ENCODE measurements at regions not wholly inside any gene's neighbourhood (a gene's known extent, or its start where the extent isn't known, plus 50 kb on each side); places are given as distances from the start of the nearest gene placed in this dataset.

GRCh38 chr6:164273491-164273890 is 859.0 kb downstream of the QKI start:
- H3K4me2 ChIP-seq (ENCODE audit: insufficient read depth, low read length): no peak overlapping the region
- no peaks in the 10 kb centered on the region for H4K20me1 ChIP-seq (replicated peaks; ENCODE audit: control insufficient read depth, insufficient read depth, low read length)
- ChIA-PET POLR2A (no interaction called here), CTCF (ENCODE audit: low intra/inter-chr PET ratio) (no interaction called here)
- H3K4me3 ChIP-seq: no peak overlapping the region
- no peak overlapping the region for H3K9ac ChIP-seq (ENCODE audit: insufficient read depth in 1 of 2, low read depth in 2 of 2, low read length in 2 of 2)
- no peaks in the 10 kb centered on the region for H3K27me3 ChIP-seq (ENCODE audit: control insufficient read depth in 2 of 2, insufficient read depth in 2 of 2, low read length in 2 of 2)
- no peak for FAIRE-seq
- 7% methylated on average over 3 of the region's 3 CpGs for WGBS (ENCODE audit: insufficient coverage, low coverage, missing lambda C conversion rate)
- BruUV-seq (replicated peaks): no TSS peak
- no peaks in the 10 kb centered on the region for H3K79me2 ChIP-seq (ENCODE audit: control insufficient read depth, insufficient read depth, low read length)
- no peaks in the 10 kb centered on the region for H3K4me1 ChIP-seq (replicated peaks in 1 of 2; ENCODE audit: control insufficient read depth in 2 of 2, insufficient read depth in 2 of 2, low read length in 2 of 2)
- no peak overlapping the region for H2AFZ ChIP-seq (ENCODE audit: low read depth, low read length)
- no peaks in the 10 kb centered on the region for H3K9me3 ChIP-seq (replicated peaks; ENCODE audit: control insufficient read depth, insufficient read depth, low read depth, low read length)
- H3K27ac ChIP-seq (ENCODE audit: extremely low read depth, low read depth, low read length): no peak overlapping the region
- no peak for TF ChIP-seq CEBPG (CRISPR knock-in tag; IDR thresholded peaks at IDR 0.05)
- peak in 1 of 2 experiments; percentile 63; a peak in 2 of 4 replicates for TF ChIP-seq CEBPG (tag; conservative IDR thresholded peaks at IDR 0.05 in 1 of 2, IDR thresholded peaks at IDR 0.05 in 1 of 2)
- TF ChIP-seq DIDO1 (tag; IDR thresholded peaks at IDR 0.05; ENCODE audit: low read depth): no peak
- peak; percentile 65 for TF ChIP-seq CEBPB (tag; IDR thresholded peaks at IDR 0.05)
- H3K9me1 ChIP-seq (ENCODE audit: control insufficient read depth, insufficient read depth, low read length): no peaks in the 10 kb centered on the region
- intact Hi-C loops (cut with micrococcal nuclease): no loop called here
- no peaks in the 10 kb centered on the region for H3K36me3 ChIP-seq (ENCODE audit: control insufficient read depth, insufficient read depth, low read length)
- ATAC-seq: no peak
- no peak for DNase-seq (ENCODE audit: extremely low read depth in 1 of 4, low spot score in 3 of 4)
- in situ Hi-C loops (cut with MboI): no loop called here

- Histone ChIP-seq H3K9me1 (ENCODE audit: control insufficient read depth, insufficient read depth, low read length) (no peaks in the 10 kb centered on the region), H3K9me3 (replicated peaks; ENCODE audit: control insufficient read depth, insufficient read depth, low read depth, low read length) (no peaks in the 10 kb centered on the region), H4K20me1 (replicated peaks; ENCODE audit: control insufficient read depth, insufficient read depth, low read length) (no peaks in the 10 kb centered on the region), H3K4me1 (replicated peaks in 1 of 2; ENCODE audit: control insufficient read depth in 2 of 2, insufficient read depth in 2 of 2, low read length in 2 of 2) (no peaks in the 10 kb centered on the region), H3K36me3 (ENCODE audit: control insufficient read depth, insufficient read depth, low read length) (no peaks in the 10 kb centered on the region), H3K4me3 (no peak overlapping the region), H3K9ac (ENCODE audit: insufficient read depth in 1 of 2, low read depth in 2 of 2, low read length in 2 of 2) (no peak overlapping the region), H3K4me2 (ENCODE audit: insufficient read depth, low read length) (no peak overlapping the region), H2AFZ (ENCODE audit: low read depth, low read length) (no peak overlapping the region), H3K27ac (ENCODE audit: extremely low read depth, low read depth, low read length) (no peak overlapping the region), H3K27me3 (ENCODE audit: control insufficient read depth in 2 of 2, insufficient read depth in 2 of 2, low read length in 2 of 2) (no peaks in the 10 kb centered on the region), H3K79me2 (ENCODE audit: control insufficient read depth, insufficient read depth, low read length) (no peaks in the 10 kb centered on the region)
- CTCF ChIA-PET (ENCODE audit: low intra/inter-chr PET ratio): no interaction called here
- FAIRE-seq: no peak
- no TSS peak for BruUV-seq (replicated peaks)
- intact Hi-C loops (cut with micrococcal nuclease) (no loop called here), in situ Hi-C loops (cut with MboI) (no loop called here)
- POLR2A ChIA-PET: interaction anchor here (0.6 kb wide), 1 partner anchor 16 kb away, joined by 3 read pairs; no protein-coding TSS in a partner anchor
- WGBS (ENCODE audit: insufficient coverage, low coverage, missing lambda C conversion rate): 1% methylated on average over 3 of the region's 3 CpGs
- DNase-seq (ENCODE audit: extremely low read depth in 1 of 4, low spot score in 3 of 4): no peak
- ATAC-seq: no peak
- TF ChIP-seq POLR3G (IDR thresholded peaks at IDR 0.05; ENCODE audit: extremely low read depth, insufficient read length, insufficient replicate concordance) (no peak), REST (IDR thresholded peaks at IDR 0.05; ENCODE audit: borderline replicate concordance) (no peak), REST (CRISPR knock-in tag; IDR thresholded peaks at IDR 0.05; ENCODE audit: low read depth) (no peak), TOE1 (IDR thresholded peaks at IDR 0.05; ENCODE audit: borderline replicate concordance) (no peak), TOE1 (CRISPR knock-in tag; IDR thresholded peaks at IDR 0.05; ENCODE audit: borderline replicate concordance, low read depth) (no peak), SUPT5H (IDR thresholded peaks at IDR 0.05) (no peak), HMG20B (CRISPR knock-in tag; IDR thresholded peaks at IDR 0.05) (no peak)
Measured at GRCh38 chr6:164266851-164267250, 852.3 kb downstream of the QKI start.

All from K562 (cell line).